IPS DF 6.9 (cell line): ENCODE measurements at regions not wholly inside any gene's neighbourhood (a gene's known extent, or its start where the extent isn't known, plus 50 kb on each side); places are given as distances from the start of the nearest gene placed in this dataset.
"Not testable (repeated sequence)": the region's sequence is repeated elsewhere in the genome, so short reads cannot be mapped to it uniquely, and the experiment has no call there.

Experiments
- DNase-seq: peaks from one replicate; pipeline ENCODE4 v3.0.0-alpha.2; 2013; ENCODE audit warnings: low read depth, low spot score
- H3K27ac ChIP-seq: one replicate; pipeline ENCODE4 v1.5.1; 2013; ENCODE audit warnings: low read length, control low read depth
- H3K27me3 ChIP-seq: 2 replicates; pipeline ENCODE4 v1.6.1; 2013; ENCODE audit warnings: mild to moderate bottlenecking, low read length; ENCODE audit not compliant: control insufficient read depth, insufficient read depth
- H3K36me3 ChIP-seq: 2 replicates; pipeline ENCODE4 v1.6.1; 2013; ENCODE audit warnings: low read length; ENCODE audit not compliant: control insufficient read depth, insufficient read depth
- H3K4me1 ChIP-seq: 2 replicates; pipeline ENCODE4 v1.6.1; 2013; ENCODE audit warnings: low read length; ENCODE audit not compliant: control insufficient read depth, insufficient read depth
- H3K4me3 ChIP-seq: 2 replicates; pipeline ENCODE4 v1.5.1; 2013; ENCODE audit warnings: mild to moderate bottlenecking, low read length
- H3K9me3 ChIP-seq: 2 replicates; pipeline ENCODE4 v1.6.1; 2013; ENCODE audit warnings: low read length, inconsistent platforms; ENCODE audit not compliant: control insufficient read depth, insufficient read depth
- WGBS: extraction: QIAGEN DNeasy Blood & Tissue Kit; methylation state at CpG from one replicate; pipeline ENCODE4 v1.1.7; 2013; ENCODE audit warnings: mixed read lengths, missing lambda C conversion rate; ENCODE audit not compliant: insufficient read length, insufficient coverage; 5-methylcytosine and 5-hydroxymethylcytosine counted together

DNA sequence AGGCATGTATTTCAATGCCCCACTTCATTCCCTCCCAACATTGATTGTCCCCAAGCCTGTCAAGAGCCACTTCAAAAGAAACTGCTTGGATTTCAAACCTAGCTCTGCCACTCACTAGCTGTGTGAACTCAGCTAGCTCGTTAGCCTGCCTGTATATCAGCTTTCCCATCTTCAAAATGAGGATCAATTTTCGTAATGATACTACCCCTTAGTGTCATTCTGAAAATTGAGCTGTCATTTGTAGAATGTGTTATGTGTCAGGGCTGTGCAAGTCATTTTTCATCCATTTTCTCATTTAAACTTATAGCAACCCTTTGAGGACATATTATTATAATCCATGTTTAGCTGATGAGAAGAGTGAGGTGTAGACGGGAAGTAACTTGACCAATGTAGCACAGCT lies 88.6 kb downstream of the TRIM42 start:
- no peak for DNase-seq
- H3K4me3 ChIP-seq, result no peak overlapping the region
- no peaks in the 10 kb centered on the region for H3K36me3 ChIP-seq
- no peaks in the 10 kb centered on the region for H3K4me1 ChIP-seq
- no peaks in the 10 kb centered on the region for H3K9me3 ChIP-seq
- no peaks in the 10 kb centered on the region for H3K27me3 ChIP-seq
- WGBS, result no CpG with 5 or more reads among the region's 3 CpGs
- no peak overlapping the region for H3K27ac ChIP-seq

DNA sequence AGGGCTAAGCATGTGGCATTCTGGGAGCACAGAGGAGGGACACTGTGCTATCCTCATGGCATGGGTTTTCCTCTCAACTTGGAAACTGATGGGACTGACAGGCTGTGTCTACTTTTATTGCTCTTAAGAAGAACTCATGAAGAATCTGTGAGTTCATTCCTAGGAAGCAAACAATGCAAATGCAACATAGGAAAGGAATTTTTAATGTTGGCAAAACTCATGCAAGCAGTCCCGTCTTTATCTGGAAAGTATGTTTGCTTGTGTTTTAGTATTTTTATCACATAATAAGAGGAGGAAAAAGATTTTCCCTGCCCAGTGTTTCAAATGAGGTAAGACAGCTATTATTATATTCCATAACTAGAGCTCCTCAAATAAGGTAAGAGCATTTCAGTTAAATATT lies 89.7 kb downstream of the TRIM42 start:
- H3K9me3 ChIP-seq, result no peaks in the 10 kb centered on the region
- WGBS, result no CpG with 5 or more reads among the region's 1 CpG
- H3K27me3 ChIP-seq, result no peaks in the 10 kb centered on the region

DNA sequence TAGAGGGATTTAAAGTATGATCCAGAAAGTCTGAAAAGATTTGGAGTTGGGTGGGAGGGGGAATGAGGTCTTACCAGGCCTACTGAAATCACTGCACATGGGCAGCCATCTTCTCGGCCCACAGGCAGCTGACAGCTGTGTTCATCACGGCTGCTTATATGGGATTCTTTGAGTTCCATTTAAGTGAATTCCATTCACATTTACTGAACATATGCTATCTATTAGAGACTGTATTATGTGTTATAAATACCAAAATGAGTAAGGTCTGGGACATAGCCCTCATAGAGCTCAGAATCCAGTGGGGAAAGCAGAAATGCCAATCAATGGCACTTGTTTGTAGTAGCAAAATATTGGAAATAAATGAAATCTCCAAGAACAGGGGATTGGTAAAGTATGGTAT lies 91.1 kb downstream of the TRIM42 start:
- no CpG with 5 or more reads among the region's 2 CpGs for WGBS
- Histone ChIP-seq H3K9me3 (no peaks in the 10 kb centered on the region), H3K36me3 (no peaks in the 10 kb centered on the region), H3K4me3 (no peak overlapping the region), H3K27ac (no peak overlapping the region), H3K4me1 (no peaks in the 10 kb centered on the region), H3K27me3 (no peaks in the 10 kb centered on the region)
- DNase-seq, result no peak

More for the DNA sequence above, 89.7 kb downstream of the TRIM42 start:
- H3K36me3 ChIP-seq, result no peaks in the 10 kb centered on the region
- no peak for DNase-seq
- no peak overlapping the region for H3K4me3 ChIP-seq
- no peaks in the 10 kb centered on the region for H3K4me1 ChIP-seq
- H3K27ac ChIP-seq, result no peak overlapping the region

DNA sequence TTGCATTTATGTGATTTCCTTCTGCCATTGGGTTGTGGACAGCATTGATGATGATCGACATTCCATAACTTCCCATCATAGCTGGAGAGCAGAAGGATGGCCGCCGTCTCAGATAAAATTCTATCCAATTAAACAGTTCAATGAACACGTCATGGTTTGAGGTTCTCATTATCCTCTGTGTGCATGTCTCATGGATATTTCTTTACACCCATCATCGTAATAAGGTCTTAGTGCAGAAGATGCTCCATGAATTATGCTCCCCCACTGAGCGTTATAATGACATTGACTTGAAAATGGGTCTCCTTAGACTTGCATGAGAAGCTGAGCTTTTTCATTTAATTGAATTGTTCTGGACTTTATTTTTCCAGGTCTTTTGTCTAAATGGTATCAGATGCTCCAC lies 92.1 kb downstream of the TRIM42 start:
- Histone ChIP-seq H3K9me3 (no peaks in the 10 kb centered on the region), H3K27ac (no peak overlapping the region), H3K4me1 (no peaks in the 10 kb centered on the region), H3K36me3 (no peaks in the 10 kb centered on the region), H3K27me3 (no peaks in the 10 kb centered on the region), H3K4me3 (no peak overlapping the region)
- no peak for DNase-seq
- WGBS, result no CpG with 5 or more reads among the region's 6 CpGs

DNA sequence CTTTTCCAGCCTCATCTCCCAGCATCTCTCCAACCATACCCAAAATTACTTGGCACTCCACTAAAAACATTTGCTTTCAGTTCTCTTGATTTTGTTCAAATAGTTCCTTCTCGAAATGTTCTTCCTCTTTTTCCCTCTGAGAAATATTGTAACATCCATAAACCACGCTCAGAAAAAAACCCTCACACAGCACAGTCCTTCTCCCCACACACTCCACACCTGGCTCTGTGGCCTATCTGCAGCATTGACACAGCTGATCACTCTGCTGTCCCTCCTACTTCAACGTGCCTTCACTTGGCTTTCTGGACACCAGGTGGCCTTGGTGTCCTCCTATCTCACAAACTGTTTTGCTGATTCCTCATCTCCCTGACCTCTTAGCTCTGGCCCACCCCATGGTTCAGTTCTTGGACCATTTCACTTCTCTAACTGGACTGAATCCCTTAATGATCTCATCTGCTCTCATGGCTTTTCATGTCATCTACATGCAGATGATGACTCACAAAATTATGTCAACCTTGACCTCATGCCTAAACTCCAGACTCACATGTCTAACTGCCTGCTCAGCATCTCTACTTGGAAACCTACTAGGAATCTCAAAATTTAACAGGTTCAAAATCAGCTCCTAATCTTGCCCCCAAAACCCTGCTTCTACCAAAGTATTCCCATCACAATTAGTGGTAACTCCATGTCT lies 93.3 kb downstream of the TRIM42 start:
- H3K27me3 ChIP-seq, result no peaks in the 10 kb centered on the region
- no peak overlapping the region for H3K4me3 ChIP-seq
- WGBS, result no CpG with 5 or more reads among the region's 3 CpGs
- no peak overlapping the region for H3K27ac ChIP-seq
- DNase-seq, result no peak
- no peaks in the 10 kb centered on the region for H3K4me1 ChIP-seq
- no peaks in the 10 kb centered on the region for H3K9me3 ChIP-seq
- no peaks in the 10 kb centered on the region for H3K36me3 ChIP-seq

DNA sequence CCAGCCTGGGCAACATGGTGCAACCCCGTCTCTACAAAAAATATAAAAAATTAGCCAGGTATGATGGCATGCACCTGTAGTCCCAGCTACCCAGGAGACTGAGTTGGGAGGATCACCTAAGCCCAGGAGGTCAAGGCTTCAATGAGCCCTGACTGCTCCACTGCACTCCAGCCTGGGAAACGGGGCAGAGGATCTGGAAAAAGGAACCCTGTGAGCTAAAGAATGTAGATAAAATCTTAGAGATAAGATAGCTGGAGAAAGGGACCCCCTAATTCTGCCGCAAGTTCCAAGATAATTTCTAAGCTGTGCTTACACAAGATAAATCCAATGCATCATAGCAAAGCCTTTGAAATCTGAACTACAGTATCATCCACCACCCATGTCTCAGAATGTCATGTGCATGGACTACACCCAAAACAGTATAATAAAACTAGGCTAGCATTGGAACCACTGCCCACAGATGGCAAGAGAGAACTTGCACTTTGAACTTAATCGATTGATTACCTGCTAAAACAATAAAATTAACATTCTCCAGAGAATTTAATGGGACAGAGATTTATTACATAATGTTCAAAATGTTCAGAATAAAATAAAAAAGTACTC lies 99.9 kb downstream of the TRIM42 start:
- Histone ChIP-seq H3K36me3 (no peaks in the 10 kb centered on the region), H3K4me3 (no peak overlapping the region), H3K4me1 (no peaks in the 10 kb centered on the region), H3K9me3 (no peaks in the 10 kb centered on the region), H3K27me3 (no peaks in the 10 kb centered on the region), H3K27ac (no peak overlapping the region)
- WGBS, result no CpG with 5 or more reads among the region's 4 CpGs
- DNase-seq, result no peak

DNA sequence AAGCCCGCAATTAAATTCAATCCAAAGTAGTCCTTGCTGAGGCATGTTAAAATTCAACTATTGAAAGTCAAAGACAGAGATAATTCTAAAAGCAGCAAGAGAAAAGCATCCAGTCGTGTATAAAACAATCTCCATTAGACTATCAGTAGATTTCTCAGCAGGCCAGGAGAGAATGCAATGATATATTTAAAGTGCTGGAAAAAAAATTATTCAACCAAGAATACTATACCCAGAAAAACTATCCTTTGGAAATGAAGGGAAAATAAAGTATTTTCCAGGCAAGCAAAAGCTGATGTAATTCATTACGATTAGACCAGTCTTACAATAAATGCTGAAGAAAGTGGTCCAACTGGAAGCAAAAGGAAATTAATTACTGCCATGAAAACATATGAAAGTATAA lies 113.5 kb downstream of the TRIM42 start:
- no CpG with 5 or more reads among the region's 3 CpGs for WGBS
- H3K27me3 ChIP-seq, result no peaks in the 10 kb centered on the region
- no peaks in the 10 kb centered on the region for H3K9me3 ChIP-seq
- H3K27ac ChIP-seq, result no peak overlapping the region
- no peaks in the 10 kb centered on the region for H3K4me1 ChIP-seq
- H3K4me3 ChIP-seq, result no peak overlapping the region
- DNase-seq, result no peak
- H3K36me3 ChIP-seq, result no peaks in the 10 kb centered on the region

DNA sequence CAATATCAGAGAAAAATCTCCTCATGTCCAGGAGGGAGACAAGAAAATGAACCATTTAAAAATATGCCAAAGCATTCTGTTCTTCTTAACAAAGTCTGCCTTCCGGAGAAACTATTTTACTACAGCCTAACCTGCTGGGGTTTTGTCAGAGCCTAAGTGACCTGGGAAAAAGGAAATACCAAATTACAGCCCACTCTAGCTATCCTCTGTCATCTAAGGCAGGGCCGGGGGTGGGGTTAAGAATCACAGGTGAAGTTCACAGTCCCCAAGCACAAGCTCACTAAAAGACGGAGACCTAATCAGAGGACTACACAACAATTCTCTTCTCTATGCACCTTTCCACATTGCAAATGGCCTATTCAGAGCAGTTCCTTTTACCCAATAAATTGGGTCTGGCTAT lies 116.6 kb downstream of the TRIM42 start:
- H3K9me3 ChIP-seq, result no peaks in the 10 kb centered on the region
- no peaks in the 10 kb centered on the region for H3K36me3 ChIP-seq
- no peaks in the 10 kb centered on the region for H3K4me1 ChIP-seq
- WGBS, result no CpG with 5 or more reads among the region's 3 CpGs
- H3K27me3 ChIP-seq, result no peaks in the 10 kb centered on the region
- H3K27ac ChIP-seq, result no peak overlapping the region
- no peak for DNase-seq
- no peak overlapping the region for H3K4me3 ChIP-seq

DNA sequence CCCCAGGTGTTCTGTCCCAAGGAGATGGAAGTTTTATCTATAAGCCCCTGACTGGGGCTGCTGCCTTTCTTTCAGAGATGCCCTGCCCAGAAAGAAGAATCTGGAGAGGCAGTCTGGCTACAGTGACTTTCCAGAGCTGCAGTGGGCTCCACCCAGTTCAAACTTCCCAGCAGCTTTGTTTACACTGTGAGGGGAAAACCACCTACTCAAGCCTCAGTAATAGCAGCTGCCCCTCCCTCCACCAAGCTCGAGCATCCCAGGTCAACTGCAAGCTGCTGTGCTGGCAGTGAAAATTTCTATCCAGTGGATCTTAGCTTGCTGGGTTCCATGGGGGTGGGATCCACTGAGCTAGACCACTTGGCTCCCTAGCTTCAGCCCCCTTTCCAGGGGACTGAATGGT lies 125.0 kb downstream of the TRIM42 start:
- H3K4me3 ChIP-seq, H3K9me3 ChIP-seq, H3K27ac ChIP-seq, H3K27me3 ChIP-seq, H3K36me3 ChIP-seq, DNase-seq, H3K4me1 ChIP-seq: not testable (repeated sequence)
- no CpG with 5 or more reads among the region's 1 CpG for WGBS

DNA sequence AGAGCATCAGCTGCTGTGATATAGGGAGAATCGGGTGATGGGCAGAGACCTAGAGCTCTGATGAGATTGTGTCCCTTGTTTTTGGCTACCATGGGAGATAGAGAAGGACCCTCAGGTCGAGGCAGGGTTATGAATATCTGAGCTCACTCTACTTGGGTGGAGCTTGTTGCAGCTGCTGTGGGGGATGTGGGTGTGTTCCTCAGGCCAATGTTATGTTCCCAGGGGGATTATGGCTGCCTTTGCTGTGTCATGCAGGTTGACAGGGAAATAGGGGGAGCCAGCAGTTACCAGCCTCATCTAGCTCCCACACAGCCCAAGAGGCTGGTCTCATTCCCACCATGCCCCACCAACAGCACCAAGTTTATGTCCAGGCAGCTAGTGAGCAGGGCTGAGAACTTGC lies 131.5 kb downstream of the TRIM42 start:
- Histone ChIP-seq H3K27me3 (no peaks in the 10 kb centered on the region), H3K4me3 (no peak overlapping the region), H3K9me3 (no peaks in the 10 kb centered on the region), H3K36me3 (no peaks in the 10 kb centered on the region), H3K27ac (no peak overlapping the region), H3K4me1 (no peaks in the 10 kb centered on the region)
- no peak for DNase-seq
- no CpG with 5 or more reads among the region's 2 CpGs for WGBS
